GM23248 (cell line): ENCODE measurements at regions not wholly inside any gene's neighbourhood (a gene's known extent, or its start where the extent isn't known, plus 50 kb on each side); places are given as distances from the start of the nearest gene placed in this dataset.

Experiments used
- DNase-seq: peaks from one replicate; pipeline ENCODE4 v3.0.0-alpha.2; 2015
- H2AFZ ChIP-seq: fragments of 200-600 bp; sonication (generic); 2 replicates; pipeline ENCODE4 v1.6.1; 2016; ENCODE audit warnings: antibody characterized with exemption
- H3F3A ChIP-seq: fragments of 200-600 bp; sonication (generic); 2 replicates; pipeline ENCODE4 v1.6.1; 2016; ENCODE audit warnings: mild to moderate bottlenecking, antibody characterized with exemption, mixed run types; ENCODE audit not compliant: insufficient read depth
- H3K27ac ChIP-seq: fragments of 200-600 bp; sonication (generic); 2 replicates; pipeline ENCODE4 v1.5.1; 2016; ENCODE audit warnings: mild to moderate bottlenecking
- H3K27me3 ChIP-seq: fragments of 200-600 bp; sonication (generic); replicated peaks from 2 replicates; pipeline ENCODE4 v1.6.1; 2016; ENCODE audit warnings: mild to moderate bottlenecking; ENCODE audit not compliant: insufficient read depth
- H3K36me3 ChIP-seq: fragments of 200-600 bp; sonication (generic); 2 replicates; pipeline ENCODE4 v1.6.1; 2016; ENCODE audit warnings: low read depth, mild to moderate bottlenecking
- H3K4me1 ChIP-seq: fragments of 200-600 bp; sonication (generic); 2 replicates; pipeline ENCODE4 v1.6.1; 2016; ENCODE audit warnings: mild to moderate bottlenecking; ENCODE audit not compliant: insufficient read depth
- H3K4me2 ChIP-seq: fragments of 200-600 bp; sonication (generic); one replicate; pipeline ENCODE4 v1.6.1; 2016; ENCODE audit warnings: mild to moderate bottlenecking; ENCODE audit not compliant: unreplicated experiment
- H3K4me3 ChIP-seq: fragments of 200-600 bp; sonication (generic); 2 replicates; pipeline ENCODE4 v1.5.1; 2016; ENCODE audit warnings: mild to moderate bottlenecking
- H3K79me2 ChIP-seq: fragments of 200-600 bp; sonication (generic); 2 replicates; pipeline ENCODE4 v1.6.1; 2016; ENCODE audit warnings: mild to moderate bottlenecking; ENCODE audit not compliant: insufficient read depth
- H3K9ac ChIP-seq: fragments of 200-600 bp; sonication (generic); 2 replicates; pipeline ENCODE4 v1.6.1; 2016; ENCODE audit warnings: mild to moderate bottlenecking
- H3K9me2 ChIP-seq: fragments of 200-600 bp; sonication (generic); 2 replicates; pipeline ENCODE4 v1.6.1; 2016; ENCODE audit warnings: mixed run types, mild to moderate bottlenecking, moderate library complexity; ENCODE audit not compliant: insufficient read depth
- H3K9me3 ChIP-seq: fragments of 200-600 bp; sonication (generic); one replicate; pipeline ENCODE4 v1.6.1; 2017; ENCODE audit warnings: low read depth
- H4K20me1 ChIP-seq: fragments of 200-600 bp; sonication (generic); 2 replicates; pipeline ENCODE4 v1.6.0; 2016; ENCODE audit not compliant: insufficient read depth
- EZH2 ChIP-seq: fragments of 200-600 bp; sonication (generic); IDR thresholded peaks from 2 replicates; pipeline ENCODE4 v1.6.1; 2018; ENCODE audit warnings: antibody characterized with exemption, mild to moderate bottlenecking; ENCODE audit not compliant: insufficient read depth, poor library complexity, severe bottlenecking
- EZH2phosphoT487 ChIP-seq: fragments of 200-600 bp; sonication (generic); IDR thresholded peaks from 2 replicates; pipeline ENCODE4 v1.6.1; 2018; ENCODE audit warnings: antibody characterized with exemption, moderate library complexity, mild to moderate bottlenecking, low read depth; ENCODE audit not compliant: insufficient read depth
- WGBS, 2 experiments: methylation state at CpG; one replicate each; pipeline ENCODE4 v1.1.6; 2015 to 2017; ENCODE audit warnings: low lambda C conversion rate in 2 of 2, low coverage in 1 of 2; ENCODE audit errors: missing lambda C conversion rate in 2 of 2; 5-methylcytosine and 5-hydroxymethylcytosine counted together
- in situ Hi-C: fragments of 300-500 bp; cut with MboI; formaldehyde crosslinking; loops from 2 replicates; pipeline ENCODE4 v1.15.0; 2020

- no peak for TF ChIP-seq EZH2
- TF ChIP-seq EZH2phosphoT487 = no peak
- H3K9me2 ChIP-seq = no peaks in the 10 kb centered on the region
- H3F3A ChIP-seq = no peaks in the 10 kb centered on the region
- WGBS, 2 experiments = 44 to 54% methylated on average over 5 of the region's 5 CpGs
- no peaks in the 10 kb centered on the region for H3K79me2 ChIP-seq
- no peaks in the 10 kb centered on the region for H3K36me3 ChIP-seq
- DNase-seq = no peak
- in situ Hi-C loops = no loop called here
- H3K9me3 ChIP-seq = no peaks in the 10 kb centered on the region
- H4K20me1 ChIP-seq = no peaks in the 10 kb centered on the region
- H3K4me1 ChIP-seq = no peaks in the 10 kb centered on the region
- H3K4me3 ChIP-seq = no peak overlapping the region
- H3K9ac ChIP-seq = no peak overlapping the region
- no peak overlapping the region for H3K4me2 ChIP-seq
- H3K27me3 ChIP-seq = no peaks in the 10 kb centered on the region
- H3K27ac ChIP-seq = no peak overlapping the region
- H2AFZ ChIP-seq = no peak overlapping the region
Measured at GRCh38 chr5:4036861-4037260, 441.2 kb downstream of the IRX1 start.

DNA sequence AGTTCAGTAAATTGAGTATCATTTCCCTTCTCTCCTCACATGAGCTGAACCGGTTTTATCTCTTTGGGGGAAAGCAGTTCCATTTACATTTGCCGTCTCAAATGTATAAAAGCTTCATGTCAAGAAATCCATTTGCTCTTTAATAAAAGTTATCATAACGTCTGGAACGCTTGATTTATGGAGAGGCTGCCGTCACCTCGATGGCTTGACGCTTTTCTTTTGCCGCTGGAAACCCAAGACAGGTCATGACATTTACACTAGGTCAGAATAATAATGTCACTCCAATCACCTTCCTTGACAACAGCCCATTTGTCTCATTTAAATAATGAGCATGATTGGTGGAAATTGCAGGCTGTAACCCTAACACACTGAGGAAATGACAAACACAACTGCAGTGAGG is 443.4 kb downstream of the IRX1 start:
- H3K4me1 ChIP-seq = no peaks in the 10 kb centered on the region
- H3K36me3 ChIP-seq = no peaks in the 10 kb centered on the region

DNA sequence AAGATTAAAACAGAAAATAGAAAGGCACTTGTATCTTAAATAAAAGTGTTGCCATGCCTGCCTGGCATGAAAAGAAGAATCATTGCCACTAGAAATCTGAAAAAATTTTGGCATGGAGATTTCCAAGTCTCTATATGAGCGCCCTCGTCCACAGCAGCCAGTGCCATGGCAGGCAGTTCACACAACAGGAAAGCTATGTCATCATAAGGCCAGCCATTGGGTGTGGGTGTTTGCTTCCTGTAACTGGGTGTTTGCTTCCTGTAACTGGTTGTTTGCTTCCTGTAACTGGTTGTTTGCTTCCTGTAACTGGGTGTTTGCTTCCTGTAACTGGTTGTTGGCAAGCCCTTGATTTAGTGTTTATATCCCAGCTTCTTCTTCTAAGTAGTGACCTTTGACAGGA is 446.7 kb downstream of the IRX1 start:
- Histone ChIP-seq H3K27me3 (no peaks in the 10 kb centered on the region), H3K36me3 (no peaks in the 10 kb centered on the region), H4K20me1 (no peaks in the 10 kb centered on the region), H3K4me3 (no peak overlapping the region), H3K79me2 (no peaks in the 10 kb centered on the region), H3F3A (no peaks in the 10 kb centered on the region), H3K9me2 (no peaks in the 10 kb centered on the region), H3K9me3 (no peaks in the 10 kb centered on the region), H3K9ac (no peak overlapping the region), H3K27ac (no peak overlapping the region), H3K4me1 (no peaks in the 10 kb centered on the region), H3K4me2 (no peak overlapping the region), H2AFZ (no peak overlapping the region)
- TF ChIP-seq EZH2phosphoT487 (no peak), EZH2 (no peak)
- no peak for DNase-seq
- in situ Hi-C loops = no loop called here
- 36 to 42% methylated on average over 2 of the region's 2 CpGs for WGBS, 2 experiments

More for the DNA sequence above, 443.4 kb downstream of the IRX1 start:
- H3K9ac ChIP-seq = no peak overlapping the region
- WGBS, 2 experiments = 55 to 59% methylated on average over 8 of the region's 8 CpGs
- no peaks in the 10 kb centered on the region for H3K9me3 ChIP-seq
- no peaks in the 10 kb centered on the region for H3K9me2 ChIP-seq
- no peak overlapping the region for H3K4me3 ChIP-seq
- H3K4me2 ChIP-seq = no peak overlapping the region
- H3F3A ChIP-seq = no peaks in the 10 kb centered on the region
- no peaks in the 10 kb centered on the region for H4K20me1 ChIP-seq
- in situ Hi-C loops = no loop called here
- H3K27ac ChIP-seq = no peak overlapping the region
- no peak for DNase-seq
- TF ChIP-seq EZH2phosphoT487 (no peak), EZH2 (no peak)
- H3K79me2 ChIP-seq = no peaks in the 10 kb centered on the region
- H3K27me3 ChIP-seq = no peaks in the 10 kb centered on the region
- H2AFZ ChIP-seq = no peak overlapping the region

GRCh38 chr5:4043135-4043534 is 447.5 kb downstream of the IRX1 start:
- Histone ChIP-seq H2AFZ (no peak overlapping the region), H3K27me3 (no peaks in the 10 kb centered on the region), H4K20me1 (no peaks in the 10 kb centered on the region), H3K79me2 (no peaks in the 10 kb centered on the region), H3F3A (no peaks in the 10 kb centered on the region), H3K36me3 (no peaks in the 10 kb centered on the region), H3K27ac (no peak overlapping the region), H3K4me3 (no peak overlapping the region), H3K9me3 (no peaks in the 10 kb centered on the region), H3K9ac (no peak overlapping the region), H3K9me2 (no peaks in the 10 kb centered on the region), H3K4me1 (no peaks in the 10 kb centered on the region), H3K4me2 (no peak overlapping the region)
- DNase-seq = no peak
- in situ Hi-C loops = no loop called here
- TF ChIP-seq EZH2phosphoT487 = no peak
- TF ChIP-seq EZH2 = no peak

- no peaks in the 10 kb centered on the region for H3K79me2 ChIP-seq
- no peak overlapping the region for H3K4me3 ChIP-seq
- no peak for TF ChIP-seq EZH2phosphoT487
- no peak for TF ChIP-seq EZH2
- no peaks in the 10 kb centered on the region for H3K4me1 ChIP-seq
- H3F3A ChIP-seq = no peaks in the 10 kb centered on the region
- no peaks in the 10 kb centered on the region for H3K9me2 ChIP-seq
- no peak overlapping the region for H2AFZ ChIP-seq
- in situ Hi-C loops = no loop called here
- H3K27me3 ChIP-seq = no peaks in the 10 kb centered on the region
- no peak overlapping the region for H3K27ac ChIP-seq
- H4K20me1 ChIP-seq = no peaks in the 10 kb centered on the region
- WGBS, 2 experiments = 63 to 72% methylated on average over 2 of the region's 2 CpGs
- H3K9me3 ChIP-seq = no peaks in the 10 kb centered on the region
- no peak for DNase-seq
- no peak overlapping the region for H3K9ac ChIP-seq
- no peak overlapping the region for H3K4me2 ChIP-seq
- no peaks in the 10 kb centered on the region for H3K36me3 ChIP-seq
Measured at GRCh38 chr5:4044881-4045280, 449.2 kb downstream of the IRX1 start.
